Amniotic epithelial cell (primary cell): ENCODE measurements at regions not wholly inside any gene's neighbourhood (a gene's known extent, or its start where the extent isn't known, plus 50 kb on each side); places are given as distances from the start of the nearest gene placed in this dataset.

ENCODE experiments used
- DNase-seq: peaks from one replicate; pipeline ENCODE4 v3.0.0-alpha.2; 2010; ENCODE audit warnings: low read depth

DNA sequence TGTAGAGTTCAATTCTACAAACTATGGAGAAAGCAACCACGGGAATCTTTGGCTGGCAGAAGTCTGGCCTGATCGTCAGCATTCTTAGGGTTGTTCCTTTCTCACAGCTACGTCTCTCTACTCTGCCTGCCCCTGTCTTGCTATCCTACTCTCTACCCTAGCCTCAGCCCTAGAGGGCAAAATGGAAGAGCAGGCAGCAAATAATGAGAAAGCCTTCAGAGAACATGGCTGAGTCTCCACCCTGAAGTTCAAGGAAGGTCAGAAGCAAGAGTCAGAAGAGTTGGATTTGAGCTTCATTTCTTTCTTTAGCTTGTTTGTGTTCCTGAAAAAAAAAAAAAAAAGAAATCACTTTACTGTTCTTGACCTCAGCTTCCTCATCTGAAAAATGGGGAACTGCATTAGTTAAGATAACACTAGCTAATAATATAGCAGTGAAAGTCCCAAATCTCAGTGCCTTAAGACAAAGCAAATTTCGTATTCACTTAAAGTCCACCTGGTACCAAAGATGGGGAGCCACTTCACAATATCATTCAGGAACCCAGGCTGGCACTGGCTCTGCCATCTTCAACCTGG is 50.2 kb upstream of the CCND2 start:
- DNase-seq: no peak

- DNase-seq: no peak
These were observed 52.3 kb upstream of the CCND2 start for GRCh38 chr12:4221258-4221620.

DNA sequence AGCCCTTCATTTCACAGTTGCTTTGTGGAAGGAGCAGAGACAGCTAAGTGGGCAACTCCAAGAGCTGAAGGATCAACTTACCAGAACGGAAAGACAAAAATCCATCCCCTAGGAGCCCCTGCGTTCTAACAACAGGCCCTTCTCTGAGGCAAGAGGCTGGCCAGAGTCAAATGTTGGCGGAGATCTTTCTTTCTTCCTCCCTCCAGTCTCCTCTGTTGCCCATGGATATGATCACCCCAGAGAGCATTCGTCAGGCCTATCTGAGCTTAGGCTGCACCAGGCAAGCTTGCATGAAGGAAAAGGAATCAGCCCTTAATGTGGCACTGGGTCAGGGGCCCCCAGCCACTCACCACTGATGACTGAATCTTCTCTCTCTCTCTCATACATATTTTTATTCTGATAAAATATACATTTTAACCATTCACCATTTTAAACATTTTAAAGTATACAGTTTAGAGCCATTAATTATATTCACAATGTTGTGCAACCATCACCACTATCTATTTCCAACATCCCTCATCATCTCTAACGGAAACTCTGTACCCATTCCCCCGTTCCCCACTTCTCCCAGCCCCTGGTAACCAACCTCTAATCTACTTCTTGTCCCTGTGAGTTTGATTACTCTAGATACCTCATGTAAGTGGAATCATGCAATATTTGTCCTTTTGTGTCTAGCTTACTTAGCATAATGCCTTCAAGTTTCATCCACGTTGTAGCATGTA is 52.9 kb upstream of the CCND2 start:
- DNase-seq: no peak

- DNase-seq: no peak
These were observed 56.5 kb upstream of the CCND2 start for GRCh38 chr12:4217091-4217490.

DNA sequence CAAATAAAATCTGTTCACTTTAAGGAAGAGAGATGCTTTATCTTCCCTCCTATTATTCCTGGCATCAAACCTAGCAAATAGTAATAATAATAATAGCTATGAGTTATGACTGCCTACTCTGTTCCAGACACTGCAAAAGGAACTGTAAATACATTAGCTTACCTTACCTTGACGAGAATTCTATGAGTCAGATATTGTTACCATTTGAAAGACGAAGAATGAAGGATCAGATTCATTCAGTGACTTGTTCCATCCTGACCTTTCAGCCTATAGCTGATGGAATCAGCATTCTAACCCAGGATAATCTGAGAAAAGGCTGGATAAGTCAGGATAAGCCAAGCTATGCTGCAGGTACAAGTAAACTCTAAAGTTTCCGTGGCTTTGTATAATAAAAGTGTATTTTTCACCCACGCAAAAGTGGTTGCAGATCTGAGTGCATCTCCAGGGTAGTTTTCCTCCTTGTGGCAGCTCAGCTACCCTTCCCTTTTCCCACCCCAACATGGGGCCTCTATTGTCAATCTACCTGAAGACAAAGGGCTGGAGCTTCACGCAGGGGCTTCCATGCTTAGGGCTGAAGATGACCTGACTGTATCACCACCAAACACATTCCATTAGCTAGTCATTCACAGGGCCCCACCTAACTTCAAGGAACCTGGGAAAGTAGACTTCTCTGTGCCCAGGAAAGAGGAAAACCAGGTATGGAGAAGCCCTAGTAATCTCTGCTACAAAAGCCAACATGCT is 57.2 kb upstream of the CCND2 start:
- no peak for DNase-seq

DNA sequence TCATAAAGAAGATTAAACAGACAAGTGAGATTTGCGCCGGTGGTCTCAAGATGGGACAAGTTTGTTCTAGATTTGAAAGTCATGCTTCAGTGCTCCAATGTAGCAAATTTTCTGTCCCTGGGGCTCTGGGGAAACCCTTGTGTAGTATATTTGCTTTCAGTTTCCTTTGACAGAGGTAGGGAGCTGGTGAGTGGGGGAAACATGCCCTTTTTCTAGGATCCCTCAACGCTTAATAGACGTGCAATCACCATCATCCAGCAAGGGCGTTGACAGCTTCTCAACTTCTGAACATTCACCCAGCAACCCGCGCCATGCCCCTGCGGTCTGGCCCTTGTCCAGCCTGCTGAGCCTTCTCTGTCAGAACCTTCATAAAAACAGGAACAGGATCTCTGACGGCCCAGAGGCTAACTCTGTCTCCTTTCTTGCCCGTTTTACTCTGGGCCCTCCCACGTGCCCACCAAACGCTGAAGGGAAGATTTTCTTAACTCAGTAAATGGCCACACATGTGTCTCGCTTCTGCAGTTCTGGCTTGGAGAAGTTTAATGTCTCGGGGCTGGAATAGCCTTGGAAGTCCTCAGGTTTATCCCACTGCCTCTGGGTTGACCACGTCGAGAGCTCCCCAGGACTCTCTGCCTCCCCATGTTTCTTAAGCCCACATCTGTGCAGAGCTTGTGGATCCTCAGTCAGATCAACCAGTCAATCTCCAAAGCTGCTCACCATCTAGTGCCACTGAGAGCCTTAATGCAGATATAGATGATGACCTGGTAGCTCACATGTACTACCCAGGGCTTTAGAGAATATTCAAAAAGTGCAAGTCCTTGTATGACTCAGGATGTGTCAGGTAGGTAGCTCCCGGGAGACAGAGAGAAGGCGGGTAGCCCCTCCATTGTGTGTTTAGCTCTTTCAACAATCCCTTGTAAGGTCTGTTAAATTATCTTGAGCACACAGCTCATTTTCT is 58.1 kb upstream of the CCND2 start:
- no peak for DNase-seq

GRCh38 chr12:4214877-4215228 is 58.7 kb upstream of the CCND2 start:
- DNase-seq: no peak

DNA sequence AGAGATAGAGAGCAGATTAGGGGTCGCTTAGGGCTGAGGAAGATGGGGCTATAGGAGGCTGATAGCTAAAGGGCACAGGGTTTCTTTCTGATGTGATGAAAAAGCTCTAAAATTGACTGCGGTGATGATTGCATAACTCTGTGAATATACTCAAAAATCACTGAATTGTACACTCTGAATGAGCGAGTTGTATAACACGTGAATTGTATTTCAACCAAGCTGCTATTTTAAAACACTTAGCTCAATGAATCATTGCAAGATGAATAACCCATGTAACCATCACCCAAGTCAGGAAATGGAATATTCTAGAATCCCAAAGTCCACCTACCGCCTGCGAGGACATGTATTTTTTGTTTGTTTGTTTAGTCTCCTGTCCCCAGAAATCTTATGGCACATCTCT is 60.1 kb upstream of the CCND2 start:
- no peak for DNase-seq

GRCh38 chr12:4212845-4213244 is 60.7 kb upstream of the CCND2 start:
- DNase-seq: no peak

DNA sequence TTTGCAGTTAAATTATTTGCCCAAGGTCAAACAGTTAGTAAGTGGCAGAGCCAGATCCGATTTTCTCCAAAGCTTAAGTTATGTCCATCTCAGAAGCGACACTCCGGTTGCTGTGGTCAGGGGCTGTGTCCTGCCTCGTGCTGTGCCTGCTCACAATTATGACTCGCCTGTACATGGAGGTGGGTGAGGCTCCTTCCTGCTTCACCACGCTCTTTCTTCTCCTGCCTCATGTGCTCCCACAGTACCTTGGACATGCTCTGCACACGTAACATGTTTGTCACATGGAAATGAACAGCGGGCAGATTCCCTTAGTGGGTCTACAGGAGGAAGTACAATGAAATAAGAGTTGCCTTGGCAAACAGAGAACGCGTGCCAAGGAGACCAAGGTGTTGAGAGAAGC is 62.2 kb upstream of the CCND2 start:
- DNase-seq: no peak

DNA sequence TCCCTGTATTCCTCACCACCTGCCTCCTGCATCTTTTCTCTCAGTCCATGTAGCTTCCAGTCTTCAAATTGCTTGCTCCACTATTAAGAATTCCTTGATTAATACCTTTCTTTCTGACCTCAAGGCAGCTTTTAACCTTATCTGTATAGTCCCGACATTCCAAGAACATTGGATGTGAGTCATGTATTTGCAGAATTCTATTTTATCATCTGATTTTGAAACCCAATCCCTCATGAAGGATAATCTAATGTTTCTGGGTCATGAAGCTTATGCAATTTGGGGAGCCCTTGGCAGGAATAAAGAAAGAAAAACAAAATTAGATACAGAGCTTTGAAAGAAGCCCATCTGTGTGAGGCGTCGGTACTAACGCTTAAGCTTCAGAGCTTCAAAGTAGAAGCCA is 63.4 kb upstream of the CCND2 start:
- DNase-seq: peak; percentile 14

DNA sequence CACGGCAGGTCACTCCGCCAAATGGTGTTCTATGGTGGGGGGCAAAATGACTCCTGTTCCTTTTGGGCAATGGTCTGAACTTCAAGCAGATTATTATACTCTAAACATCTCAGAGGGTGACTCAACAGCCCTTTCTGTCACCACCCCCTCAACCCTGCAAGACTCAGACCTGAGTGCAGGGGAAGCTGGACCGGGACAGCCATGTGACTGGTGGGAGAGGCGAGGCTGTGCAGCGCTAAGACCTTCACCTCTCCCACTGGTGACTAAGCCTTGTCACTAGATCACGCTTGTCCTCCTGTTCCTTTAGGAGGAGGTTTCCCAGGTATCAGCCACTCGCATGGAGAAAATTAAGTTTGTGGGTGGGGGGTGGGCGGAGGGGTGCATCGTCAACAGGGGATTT is 67.1 kb upstream of the CCND2 start:
- DNase-seq: no peak

GRCh38 chr12:4203772-4204376 is 69.7 kb upstream of the CCND2 start:
- no peak for DNase-seq

DNA sequence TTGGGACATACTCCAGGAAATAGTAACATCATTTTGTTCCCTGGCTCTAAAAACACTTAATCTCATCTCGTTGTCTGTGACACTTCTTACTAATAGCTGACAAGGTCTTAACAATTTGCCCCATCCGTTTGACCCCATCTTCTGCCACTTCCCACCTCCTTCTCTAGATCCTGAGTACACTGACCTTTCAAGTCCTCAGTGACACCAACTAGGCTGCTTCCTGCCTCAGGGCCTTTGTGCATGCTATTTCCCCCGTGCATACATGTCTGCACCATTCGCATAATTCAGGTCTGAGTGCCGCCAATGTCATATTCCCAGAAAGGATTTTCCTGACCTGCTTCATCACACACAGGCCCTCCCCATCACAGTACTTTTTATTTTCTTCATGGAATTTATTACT is 70.6 kb upstream of the CCND2 start:
- DNase-seq: no peak

DNA sequence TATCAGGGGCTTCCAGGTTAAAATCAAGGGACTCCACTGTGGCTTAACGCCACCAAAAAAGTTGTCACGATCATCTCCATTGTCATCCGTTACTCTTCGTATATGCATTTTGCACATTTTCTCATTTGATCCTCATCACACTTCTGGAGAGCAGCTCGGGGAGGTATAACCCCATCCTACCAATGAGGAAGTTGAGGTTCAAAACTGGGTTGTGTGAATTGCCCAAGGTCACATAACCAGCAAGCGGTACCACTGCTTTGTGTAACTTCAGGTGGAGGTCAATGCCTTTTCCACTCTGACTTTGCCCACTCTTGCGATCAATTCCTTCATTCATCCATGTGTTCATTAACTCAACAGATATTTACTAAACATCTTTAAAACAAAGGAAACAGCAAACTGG is 71.1 kb upstream of the CCND2 start:
- no peak for DNase-seq

GRCh38 chr12:4201333-4202100 is 72.0 kb upstream of the CCND2 start:
- no peak for DNase-seq

DNA sequence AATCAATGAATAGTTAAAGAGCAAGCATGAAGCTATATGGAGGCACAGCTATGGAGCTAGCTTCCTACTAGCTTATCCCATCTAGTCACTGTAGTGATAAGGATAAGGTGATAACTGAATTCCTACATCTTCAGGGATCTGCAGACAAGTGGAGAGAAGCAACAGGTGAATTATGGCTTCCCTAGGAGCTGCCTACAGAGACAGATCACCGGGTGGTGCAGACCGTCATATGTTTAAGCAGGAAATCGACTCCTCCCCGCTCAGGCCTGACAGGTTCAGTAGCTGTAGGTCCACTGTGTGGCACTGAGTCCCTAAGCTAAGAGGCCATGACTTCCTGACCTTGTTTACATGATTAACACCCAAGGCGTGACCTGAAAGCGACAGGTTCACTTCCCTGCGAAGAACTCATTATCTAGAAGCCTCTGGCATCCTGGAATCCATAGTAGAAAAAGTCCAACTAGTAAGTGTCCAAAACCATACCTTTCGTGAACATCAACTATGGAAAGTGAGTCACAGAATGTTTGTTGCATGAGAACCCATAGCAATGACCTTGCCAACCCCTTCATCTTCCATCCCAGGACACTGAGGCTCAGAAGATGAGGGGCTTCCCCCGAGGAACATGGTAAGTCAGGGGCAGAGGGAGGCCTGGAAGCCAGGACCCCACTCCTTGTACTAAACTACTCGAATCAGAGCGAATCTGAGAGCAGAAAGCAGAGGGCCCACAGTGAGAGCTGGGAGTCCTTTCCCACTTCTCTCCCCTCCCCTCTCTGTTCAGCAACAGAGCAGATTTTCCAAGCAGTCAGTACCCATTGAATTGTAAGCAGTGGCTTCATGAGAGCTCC is 75.4 kb upstream of the CCND2 start:
- no peak for DNase-seq

- no peak for DNase-seq
These were observed 76.6 kb upstream of the CCND2 start for GRCh38 chr12:4196805-4197420.

- DNase-seq: no peak
These were observed 78.9 kb upstream of the CCND2 start for GRCh38 chr12:4194668-4195067.

DNA sequence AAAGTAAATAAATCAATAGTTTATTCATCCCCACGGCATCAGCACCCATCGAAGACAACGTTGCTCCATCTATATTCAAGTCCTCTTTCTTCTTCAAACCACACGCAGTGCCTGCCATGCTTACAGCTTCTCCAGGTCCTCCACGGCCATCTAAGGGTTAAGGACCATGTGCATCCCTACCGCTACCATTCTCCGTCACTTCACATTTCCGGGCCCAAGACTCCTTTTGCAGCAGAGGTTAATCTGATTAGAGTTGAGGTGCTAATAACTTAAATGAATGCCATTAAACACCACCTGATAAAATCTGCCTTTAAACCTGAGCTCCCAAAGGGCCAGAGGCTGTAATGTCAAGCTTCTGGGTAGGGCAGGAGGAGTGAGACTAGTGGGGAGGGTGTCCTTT is 79.7 kb upstream of the CCND2 start:
- no peak for DNase-seq
